GM18511 (cell line): ENCODE measurements at regions not wholly inside any gene's neighbourhood (a gene's known extent, or its start where the extent isn't known, plus 50 kb on each side); places are given as distances from the start of the nearest gene placed in this dataset.

ENCODE experiments used
- ATAC-seq: cut with Tn5 transposase; IDR thresholded peaks from one replicate; pipeline ENCODE4 v1.9.1; 2021; ENCODE audit warnings: mild to moderate bottlenecking, moderate library complexity; ENCODE audit not compliant: unreplicated experiment

DNA sequence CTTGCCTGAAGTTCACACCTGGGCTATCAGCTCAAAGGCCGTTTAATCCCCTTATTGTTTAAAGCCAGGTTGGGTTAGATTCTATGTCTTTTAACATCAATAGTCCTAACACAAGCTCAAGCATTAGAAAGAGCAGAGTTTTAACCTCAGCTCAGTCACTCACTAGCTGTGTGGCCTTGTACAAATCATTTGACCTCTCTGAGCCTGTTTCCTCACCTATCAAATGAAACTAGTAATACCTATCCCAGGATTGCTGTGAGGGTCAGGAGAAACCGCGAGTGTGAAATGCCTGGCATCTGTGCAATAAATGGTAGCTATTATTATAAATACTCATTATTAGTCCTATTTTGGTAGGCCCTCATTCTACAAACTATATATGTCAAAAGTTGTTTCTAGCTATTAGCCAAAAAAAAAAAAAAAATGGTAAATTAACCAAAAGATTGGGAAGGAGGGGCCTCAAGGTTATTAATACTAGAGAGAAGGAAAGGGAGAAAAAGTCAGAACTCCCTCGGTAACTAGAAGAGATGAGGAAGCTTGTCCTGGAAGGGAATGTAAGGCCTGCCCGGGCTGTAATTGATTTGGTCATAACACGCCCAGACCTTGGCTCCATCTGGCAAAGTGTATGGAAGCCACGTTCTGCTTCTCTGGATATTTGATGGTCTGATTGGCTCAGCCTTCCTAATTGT, 510.5 kb upstream of the PROK2 start:
- no peak for ATAC-seq

DNA sequence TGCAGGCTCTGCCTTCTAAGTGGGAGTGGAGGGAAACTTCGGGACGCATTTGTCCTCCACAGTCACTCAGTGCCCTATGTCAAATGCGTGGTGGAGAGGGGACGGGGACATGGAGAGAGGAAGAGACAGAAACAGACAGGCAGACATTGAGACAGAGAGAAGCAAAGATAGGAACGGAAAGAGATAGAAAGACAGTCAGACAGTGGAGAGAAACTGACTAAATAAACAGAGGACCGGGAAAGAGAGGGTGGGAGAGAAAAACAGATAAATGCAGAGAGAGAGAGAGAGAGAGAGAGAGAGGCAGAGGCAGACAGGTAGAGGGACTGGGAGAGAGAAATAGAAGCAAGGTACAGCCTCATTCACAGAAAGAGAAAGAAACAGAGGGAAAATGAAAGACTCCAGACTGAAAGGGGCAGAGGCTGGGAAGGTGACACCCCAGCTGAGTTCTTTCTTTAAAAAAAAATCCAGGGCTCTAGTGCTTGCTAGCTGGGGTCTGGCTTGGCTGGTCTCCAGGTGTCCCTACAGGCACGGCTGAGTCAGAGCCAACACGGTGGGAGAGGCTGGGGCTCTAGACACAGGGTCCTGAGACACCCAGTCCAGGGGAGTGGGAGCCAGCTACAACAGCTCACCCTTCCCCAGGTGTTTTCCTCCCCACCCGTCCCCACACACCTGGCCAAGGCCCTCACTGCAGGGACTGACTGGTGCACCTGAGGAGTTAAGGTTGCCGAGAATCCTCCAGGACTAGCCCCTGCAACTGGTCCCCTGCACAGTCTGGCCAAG, 506.1 kb upstream of the PROK2 start:
- ATAC-seq = no peak

DNA sequence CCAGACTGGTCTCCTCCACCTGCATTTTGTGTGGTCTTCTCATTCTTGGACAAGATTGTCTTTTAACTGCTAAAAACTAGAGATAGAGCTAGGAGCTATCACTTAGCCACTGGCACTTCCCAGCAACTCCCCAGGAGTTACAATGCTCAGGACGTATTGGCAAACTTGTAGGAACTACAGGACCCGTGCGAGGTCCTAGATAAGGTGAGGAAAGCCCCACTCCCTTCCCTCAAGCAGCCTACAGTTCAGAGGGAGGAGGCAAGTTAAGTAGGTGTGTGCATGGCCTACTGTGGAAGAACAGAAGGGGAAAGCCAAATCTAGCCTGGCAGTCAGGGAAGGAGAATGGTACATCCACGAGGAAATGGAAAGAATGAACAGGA, 504.7 kb upstream of the PROK2 start:
- no peak for ATAC-seq

DNA sequence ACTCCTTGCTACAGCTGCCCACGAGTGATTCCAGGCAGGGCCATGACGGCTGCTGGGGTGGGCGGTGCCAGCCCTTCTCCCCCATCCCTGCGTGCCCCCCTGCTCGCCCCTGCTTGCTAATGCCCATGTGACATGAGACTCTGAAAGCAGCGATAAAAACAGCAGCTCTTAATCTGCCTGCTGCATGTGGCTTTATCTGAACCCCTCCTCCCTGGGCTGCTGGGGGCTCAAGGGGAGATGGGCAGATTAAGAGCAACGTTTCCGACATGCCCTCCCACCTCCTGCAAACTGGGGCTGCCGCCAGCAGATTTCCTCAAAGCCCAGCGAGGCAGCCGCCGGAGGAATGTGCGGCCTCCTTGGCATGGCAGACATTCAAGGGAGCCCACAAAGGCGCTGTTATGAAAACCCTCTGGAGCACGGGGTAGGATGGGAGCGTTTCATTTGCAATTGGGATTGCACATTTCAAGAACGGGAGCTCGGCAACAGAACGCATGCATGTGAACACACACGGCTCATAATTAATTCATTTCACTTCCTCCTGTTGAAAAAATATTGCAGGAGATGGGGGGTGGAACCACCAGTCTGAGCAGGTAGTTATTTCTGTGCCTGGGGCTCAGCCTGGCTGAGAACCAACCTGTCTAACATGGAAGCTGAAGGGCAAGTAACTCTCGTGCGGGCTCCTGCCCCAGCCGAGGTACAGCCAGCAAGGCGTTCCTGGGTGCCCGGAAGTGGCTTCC, 504.2 kb upstream of the PROK2 start:
- ATAC-seq = peak; percentile 81

DNA sequence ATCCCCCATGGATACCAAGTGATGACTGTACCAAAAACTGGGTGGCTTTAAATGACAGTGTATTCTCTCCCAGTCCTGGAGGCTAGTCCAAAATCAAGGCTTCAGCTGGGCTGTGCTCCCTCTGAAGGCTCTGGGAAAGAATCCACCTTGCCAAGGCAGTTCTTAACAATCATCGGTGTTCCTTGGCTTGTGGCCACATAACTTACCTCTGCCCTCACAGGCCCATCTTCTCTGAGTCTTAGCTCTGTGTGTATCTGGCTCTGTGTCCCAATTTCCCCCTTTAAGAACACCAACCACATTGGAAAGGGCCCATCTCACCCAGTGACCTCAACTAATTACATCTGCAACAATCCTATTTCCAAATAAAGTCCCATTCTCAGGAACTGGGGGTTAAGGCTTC, 503.0 kb upstream of the PROK2 start:
- no peak for ATAC-seq

DNA sequence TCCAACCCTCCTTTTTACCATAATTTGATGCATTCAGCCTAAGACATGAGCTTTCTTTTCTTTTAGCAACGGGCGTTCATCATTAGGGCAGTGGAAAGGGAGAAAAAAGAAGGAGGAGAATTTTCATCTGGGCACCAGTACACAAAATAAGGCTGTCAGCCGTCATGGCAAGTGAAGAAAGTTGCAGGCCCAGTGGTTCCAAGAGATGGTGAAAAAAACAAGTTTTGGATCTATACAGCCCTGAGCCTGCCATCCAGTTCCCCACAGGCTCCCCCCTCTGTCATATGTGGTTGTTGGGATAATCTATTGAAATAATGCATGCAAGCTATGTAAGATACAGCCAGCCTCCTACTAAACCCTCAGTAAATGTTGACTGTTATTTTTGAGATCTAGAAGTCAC, 500.6 kb upstream of the PROK2 start:
- no peak for ATAC-seq

DNA sequence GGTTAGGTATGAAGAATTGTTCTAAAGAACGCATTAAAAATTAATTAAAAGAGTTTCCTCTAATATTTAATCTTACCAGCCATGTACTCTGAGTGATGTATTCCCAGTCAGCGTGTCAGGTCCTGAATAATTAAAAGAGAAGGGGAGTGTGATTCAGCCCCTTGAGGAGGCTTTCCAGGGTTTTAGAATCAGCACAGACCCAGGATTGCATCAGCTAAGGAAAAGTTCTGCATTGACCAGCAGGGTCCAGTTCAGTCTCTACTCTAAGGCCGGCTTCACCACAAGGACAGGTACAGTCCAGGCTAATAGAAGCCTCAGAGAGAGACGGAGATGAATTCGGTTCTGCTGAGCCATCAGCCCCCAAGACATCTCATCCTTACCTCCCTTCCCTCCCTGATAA, 499.5 kb upstream of the PROK2 start:
- ATAC-seq = no peak

DNA sequence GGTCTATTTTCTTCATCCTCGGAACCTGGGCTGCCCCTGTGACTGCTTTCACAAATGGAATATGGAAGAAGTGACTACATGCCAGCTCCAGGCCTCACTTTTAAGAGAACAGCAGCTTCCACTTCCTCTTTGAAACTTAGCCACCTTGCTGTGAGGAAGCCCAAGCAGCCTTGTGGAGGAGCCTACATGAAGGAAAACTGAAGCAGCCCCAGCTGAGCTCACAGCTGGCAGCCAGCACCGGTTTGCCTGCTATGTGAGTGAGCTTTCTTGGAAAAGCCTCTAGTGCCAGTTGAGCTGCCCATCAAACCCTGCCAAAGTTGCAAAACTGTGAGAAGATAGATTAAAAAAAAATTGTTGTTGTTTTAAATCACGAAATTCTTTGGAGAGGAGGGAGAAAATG, 498.0 kb upstream of the PROK2 start:
- ATAC-seq = no peak

DNA sequence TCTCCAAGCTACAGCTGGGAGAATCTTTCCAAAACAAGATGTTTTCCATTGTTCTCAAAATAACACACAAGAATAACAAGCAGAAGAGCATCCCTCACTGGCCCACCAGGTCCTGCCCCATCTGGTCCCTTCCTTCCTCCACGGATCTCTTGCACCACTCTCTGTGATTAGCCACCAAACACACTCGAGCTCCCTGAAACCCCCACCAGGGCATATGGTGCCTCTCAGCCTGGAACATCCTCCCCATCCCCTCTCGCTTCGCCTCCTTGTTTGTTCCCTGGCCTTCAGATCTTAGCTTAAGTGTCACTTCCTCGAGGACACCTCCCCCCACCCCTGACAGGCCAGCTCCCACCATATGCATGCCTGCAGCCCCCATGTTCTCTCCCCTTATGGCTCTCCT, 496.6 kb upstream of the PROK2 start:
- no peak for ATAC-seq

DNA sequence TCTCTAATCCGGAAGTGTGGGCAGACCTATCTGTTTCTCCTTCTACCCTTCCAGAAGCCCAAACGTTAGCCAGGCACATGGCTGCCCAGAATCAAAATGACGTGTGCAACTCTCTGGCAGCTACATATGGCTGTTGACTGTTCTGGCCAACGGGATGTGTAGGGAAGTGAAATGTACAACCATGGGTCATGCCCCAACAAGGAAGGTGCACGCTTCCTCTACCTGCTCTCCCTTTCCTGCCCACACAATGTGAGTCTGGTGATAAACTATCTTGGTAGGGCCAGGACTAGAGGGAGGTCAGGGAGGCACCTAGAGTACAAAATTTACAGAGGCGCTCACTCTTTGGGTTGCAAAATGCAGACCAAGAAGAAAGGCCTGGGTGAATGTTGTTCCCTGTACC, 495.9 kb upstream of the PROK2 start:
- ATAC-seq = no peak

DNA sequence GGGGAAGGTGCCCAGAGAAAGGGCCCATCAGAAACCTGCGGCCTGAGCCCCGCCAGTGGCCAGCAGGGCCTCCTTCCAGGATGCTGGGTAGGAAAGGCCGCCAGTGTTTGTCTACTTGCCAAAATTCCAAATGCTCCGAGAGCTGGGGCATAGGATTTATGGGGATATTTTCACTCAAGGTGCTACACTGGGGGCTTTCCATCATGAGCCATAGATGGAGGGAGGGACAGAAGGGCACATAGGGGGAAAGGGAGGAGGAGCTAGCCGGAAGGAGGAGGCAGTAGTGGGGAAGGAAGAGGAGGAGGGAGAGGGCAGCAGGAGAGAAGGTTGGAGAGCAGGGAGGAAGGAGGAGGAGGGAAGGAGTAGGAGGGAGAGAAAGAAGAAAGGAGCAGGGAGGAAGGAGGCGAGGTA, 494.7 kb upstream of the PROK2 start:
- ATAC-seq = no peak

DNA sequence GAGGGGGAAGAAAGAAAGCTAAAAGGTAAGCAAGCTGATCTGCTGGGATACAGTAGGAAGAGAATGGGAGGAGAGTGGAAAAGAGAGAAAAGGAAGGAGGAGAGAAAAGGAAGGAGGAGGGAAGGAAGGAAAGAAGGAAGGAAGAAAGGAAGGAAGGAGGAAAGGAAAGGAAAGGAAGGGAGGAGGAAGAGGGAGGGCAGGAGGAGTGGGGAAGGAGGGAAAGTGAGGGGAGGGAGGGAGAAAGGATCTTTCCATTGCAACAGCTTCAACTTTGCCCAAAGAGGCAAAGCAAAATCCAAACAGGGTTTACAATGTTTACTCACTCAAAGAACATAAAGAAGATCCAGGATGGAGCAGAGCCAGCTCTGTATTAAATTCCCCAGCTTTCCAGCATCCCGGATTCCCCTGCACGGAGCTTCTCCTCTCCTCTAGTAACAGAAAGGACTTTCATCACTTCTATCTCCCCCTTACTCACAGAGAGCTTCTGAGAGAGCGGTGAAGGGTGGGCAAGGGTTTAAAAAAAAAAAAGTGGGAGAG, 494.2 kb upstream of the PROK2 start:
- ATAC-seq = no peak

DNA sequence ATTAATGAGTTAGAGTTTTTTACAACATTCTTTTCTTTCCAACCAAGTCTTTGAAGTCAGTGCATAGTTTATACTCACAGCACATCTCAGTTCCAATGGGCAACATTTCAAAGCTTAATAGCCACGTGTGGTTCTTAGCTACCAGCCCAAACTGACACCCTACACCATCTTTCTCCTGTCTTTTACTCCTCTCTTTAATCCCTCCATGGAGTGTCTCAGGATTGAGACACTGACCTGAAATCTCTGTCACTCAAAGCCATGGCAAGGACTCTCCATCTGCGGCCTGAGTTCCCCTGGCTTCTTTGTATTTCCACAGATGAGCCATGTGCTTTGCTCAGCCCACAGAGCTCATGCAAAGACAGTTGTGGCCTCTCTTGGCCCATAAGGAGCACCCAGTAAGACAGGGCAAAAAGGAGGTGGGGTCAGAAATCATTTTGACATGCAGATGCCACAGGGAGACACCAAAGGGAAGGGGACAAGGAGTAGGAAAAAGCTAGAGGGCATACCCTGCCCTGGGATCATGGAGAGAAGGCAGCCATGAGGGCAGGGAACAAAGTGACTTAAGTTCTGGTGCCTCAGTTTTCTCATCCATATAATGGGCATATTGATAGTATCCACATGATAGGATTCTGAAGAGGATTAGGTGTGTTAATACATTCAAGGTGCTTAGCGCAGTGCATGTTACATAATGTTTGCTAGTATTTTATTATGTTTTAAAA, 493.6 kb upstream of the PROK2 start:
- ATAC-seq = no peak

DNA sequence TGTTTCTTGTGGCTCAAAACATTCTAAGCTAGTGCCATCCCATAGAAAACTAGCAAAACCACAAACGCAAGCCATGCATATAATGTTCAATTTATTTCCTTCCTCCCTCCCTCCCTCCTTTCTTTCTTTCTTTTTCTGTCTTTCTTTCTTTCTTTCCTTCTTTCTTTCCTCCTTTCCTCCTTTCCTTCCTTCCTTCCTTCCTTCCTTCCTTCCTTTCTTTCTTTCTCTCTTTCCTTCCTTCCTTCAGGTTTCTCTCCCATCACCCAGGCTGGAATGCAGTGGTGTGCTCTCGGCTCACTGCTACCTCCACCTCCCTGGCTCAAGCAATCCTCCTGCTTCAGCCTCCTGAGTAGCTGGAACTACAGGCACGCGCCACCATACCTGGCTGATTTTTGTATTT, 492.8 kb upstream of the PROK2 start:
- no peak for ATAC-seq

DNA sequence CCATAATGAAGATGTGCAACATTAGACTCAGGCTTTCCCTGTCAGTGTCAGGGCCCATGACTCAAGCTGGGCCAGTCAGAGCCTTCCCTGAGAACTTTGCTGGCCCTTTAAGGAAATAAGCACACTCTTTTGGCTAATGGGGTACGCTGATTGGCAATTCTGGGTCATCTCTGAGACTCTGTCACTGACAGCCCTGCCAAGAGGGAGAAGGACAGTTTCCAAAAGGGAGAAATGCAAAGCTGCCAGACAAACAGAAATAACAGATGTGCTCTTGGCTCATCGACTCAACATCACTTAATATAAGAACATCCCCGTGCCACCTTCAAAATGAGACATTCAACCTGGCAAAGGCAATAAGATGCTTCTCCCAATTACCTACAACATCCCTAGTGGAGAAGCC, 491.9 kb upstream of the PROK2 start:
- no peak for ATAC-seq

DNA sequence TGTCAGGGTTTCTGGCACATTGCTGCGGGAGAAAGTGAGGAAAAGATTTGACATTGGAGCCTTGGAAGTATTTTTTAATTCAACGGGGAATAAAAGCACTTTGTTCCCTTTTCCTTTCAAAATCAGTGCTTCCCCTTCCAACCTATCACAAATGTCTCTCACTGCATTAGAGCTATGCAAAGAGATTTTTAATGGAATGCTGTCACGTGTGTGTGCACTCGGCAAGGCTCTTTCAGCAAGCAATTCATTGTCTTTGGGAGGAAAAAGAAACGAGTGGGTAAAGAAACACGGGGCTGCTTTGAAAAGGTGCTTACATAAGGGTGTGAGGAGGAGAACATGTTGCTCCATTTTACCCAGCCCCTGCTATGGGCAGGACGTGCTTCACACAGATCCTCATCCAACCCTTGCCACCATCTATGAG, 490.4 kb upstream of the PROK2 start:
- ATAC-seq = no peak

DNA sequence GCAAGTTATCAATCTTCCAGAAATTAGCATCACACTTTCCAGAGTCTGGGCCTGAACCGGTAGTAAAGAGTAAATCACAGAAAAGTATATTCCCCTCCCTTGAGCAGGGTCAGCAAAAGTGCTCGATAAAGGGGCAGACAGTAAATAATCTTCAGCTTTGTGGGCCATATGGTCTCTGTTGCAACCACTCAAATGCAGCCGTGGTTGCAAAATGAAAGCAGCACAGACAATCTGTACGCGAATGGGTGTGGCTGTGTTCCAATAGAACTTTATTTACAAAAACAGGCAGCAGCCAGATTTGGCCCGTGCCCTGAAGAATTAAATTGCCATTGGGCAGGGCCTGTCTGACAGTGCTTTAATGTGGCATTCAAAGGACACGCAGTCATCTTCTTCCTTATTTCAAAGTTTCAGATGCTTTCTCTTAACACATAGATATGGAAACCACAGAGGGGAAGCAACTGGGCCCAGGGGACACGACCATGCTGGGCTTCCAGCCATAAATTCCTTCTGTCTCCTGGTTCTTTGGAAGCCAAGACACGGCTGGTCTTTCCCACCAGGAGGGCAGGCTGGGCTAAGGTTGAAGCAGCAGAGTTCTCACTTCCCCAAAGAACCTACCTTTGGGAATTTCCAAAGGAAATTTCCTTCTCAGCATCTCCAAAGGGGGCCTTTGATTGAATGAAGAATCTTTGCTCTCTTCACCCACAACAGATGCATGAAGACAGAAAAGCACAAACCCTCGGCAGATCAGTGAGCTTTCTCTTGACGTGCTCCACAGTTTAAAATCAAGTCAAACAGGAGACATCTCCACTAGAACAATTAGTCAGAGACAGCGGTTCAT, 489.8 kb upstream of the PROK2 start:
- peak; percentile 66 for ATAC-seq

DNA sequence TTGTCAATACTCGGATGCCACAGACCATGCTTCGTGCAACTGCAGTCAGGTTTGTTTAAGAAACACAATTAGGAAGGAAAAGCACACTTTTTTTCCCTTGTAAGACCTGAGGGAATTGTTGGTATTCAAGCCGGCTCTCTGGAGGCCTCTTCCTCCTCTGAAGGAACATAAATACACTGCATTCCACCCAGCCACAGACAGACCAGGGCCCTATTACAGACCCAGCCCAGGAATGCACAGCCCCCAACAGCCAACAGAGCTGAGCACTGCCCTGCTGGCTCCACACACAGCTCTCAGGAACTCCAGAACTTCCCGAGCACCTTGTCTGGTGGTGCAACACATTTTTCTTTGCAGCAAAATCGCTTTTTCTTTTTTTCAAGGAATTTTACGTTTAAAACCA, 488.7 kb upstream of the PROK2 start:
- no peak for ATAC-seq

DNA sequence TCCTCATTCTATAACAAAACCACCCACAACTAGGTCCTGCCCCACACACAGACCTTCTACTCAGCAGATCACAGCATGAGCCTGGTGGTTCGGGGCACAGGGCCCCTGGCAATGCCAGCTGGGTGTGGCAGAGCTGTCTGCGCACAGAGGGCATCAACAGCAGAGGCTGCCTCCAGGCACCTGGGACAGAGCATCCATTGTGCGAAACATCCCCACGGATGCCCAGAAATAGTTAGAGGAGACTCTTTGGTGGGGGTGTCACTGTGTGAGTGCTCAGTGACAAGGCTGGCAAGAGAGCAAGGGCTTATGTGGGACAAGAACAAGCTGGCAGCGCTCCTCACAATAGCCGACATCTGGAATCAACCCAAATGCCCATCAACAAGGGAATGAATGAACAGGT, 487.4 kb upstream of the PROK2 start:
- ATAC-seq = no peak

DNA sequence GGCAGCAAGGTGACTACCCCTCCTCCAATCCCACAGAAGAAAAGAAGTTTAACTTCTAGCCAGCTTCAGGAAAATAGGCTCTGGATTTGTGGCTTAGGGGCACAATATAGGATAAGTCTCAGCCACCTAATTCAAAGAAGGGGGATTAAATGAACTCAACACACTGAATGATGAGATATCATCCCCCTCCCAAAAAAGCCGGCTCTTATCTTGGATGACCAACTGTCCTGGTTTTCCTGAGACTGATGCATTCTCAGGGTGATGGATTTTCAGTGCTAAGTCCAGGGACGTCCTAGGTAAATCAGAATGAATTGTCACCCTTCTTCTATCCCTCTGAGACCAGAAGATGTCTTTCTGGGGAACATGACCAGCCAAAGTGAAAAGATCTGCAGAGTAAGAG, 487.0 kb upstream of the PROK2 start:
- ATAC-seq = no peak
